Forelimb muscle (tissue), 1 donor: ENCODE measurements at regions not wholly inside any gene's neighbourhood (a gene's known extent, or its start where the extent isn't known, plus 50 kb on each side); places are given as distances from the start of the nearest gene placed in this dataset.
"Not testable (repeated sequence)": the region's sequence is repeated elsewhere in the genome, so short reads cannot be mapped to it uniquely, and the experiment has no call there.

Experiments used
- DNase-seq: peaks from one replicate; pipeline ENCODE4 v3.0.0-alpha.2; 2013; ENCODE audit warnings: low read depth

GRCh38 chr4:24368801-24369200, 215.6 kb downstream of the DHX15 start:
- DNase-seq: no peak

GRCh38 chr4:24364852-24365251, 219.5 kb downstream of the DHX15 start:
- no peak for DNase-seq

DNA sequence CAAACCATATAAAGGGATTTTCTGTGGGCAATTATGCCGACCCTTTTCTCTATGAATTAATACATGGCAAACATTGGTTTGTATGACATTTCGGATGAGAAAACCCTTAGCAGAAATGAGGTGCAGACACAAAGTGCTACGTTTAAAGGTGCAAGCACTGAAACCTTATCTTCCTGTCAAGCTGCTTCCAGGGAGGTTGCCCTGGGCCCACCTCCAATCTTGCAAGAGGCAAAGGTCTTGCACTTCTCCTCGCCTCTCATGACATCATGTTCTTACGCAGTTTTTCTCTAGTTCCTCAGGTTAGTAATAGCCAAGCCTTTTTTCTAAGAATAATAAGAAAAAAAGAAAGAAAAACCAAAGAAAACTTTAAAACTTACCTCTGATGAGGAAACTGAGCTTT, 220.1 kb downstream of the DHX15 start:
- no peak for DNase-seq

GRCh38 chr4:24363751-24364150, 220.6 kb downstream of the DHX15 start:
- no peak for DNase-seq

GRCh38 chr4:24352112-24352511, 232.2 kb downstream of the DHX15 start:
- DNase-seq: no peak

DNA sequence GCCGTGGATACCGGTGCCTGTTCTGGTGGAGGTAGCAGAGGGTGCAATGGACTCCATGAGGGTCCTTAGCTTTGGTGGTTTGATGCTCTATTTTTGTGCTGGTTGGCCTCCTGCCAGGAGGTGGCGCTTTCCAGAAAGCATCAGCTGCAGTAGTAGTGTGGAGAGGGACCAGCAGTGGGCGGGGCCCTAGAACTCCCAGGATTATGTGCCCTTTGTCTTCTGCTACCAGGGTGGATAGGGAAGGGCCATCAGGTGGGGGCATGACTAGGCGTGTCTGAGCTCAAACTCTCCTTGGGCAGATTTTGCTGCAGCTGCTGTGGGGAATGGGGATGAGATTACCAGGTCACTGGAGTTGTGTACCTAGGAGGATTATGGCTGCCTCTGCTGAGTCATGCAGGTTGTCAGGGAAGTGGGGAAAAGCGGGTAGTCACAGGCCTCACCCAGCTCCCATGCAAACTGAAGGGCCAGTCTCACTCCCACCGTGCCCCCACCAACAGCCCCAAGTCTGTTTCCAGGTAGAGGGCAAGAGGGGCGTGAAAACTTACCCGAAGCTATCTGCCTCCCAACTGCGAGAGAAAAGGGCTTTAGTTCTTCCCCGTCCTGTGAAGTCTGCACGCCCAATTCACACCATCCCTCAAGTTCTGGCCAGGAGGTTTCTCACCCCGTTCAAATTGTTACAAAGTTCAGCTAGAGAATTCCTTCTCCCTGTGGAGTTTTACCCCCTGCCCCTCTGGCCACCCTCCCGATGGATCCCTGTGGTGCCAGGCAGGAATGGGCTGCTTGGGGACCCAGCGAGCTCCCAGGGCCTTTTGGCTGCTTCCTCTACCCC, 235.0 kb downstream of the DHX15 start:
- not testable (repeated sequence) for DNase-seq

- DNase-seq: no peak
These were observed 245.1 kb downstream of the DHX15 start for GRCh38 chr4:24339260-24339659.

- no peak for DNase-seq
These were observed 246.7 kb downstream of the DHX15 start for GRCh38 chr4:24337451-24338190.

- DNase-seq: no peak
These were observed 248.7 kb downstream of the DHX15 start for GRCh38 chr4:24335616-24336015.

DNA sequence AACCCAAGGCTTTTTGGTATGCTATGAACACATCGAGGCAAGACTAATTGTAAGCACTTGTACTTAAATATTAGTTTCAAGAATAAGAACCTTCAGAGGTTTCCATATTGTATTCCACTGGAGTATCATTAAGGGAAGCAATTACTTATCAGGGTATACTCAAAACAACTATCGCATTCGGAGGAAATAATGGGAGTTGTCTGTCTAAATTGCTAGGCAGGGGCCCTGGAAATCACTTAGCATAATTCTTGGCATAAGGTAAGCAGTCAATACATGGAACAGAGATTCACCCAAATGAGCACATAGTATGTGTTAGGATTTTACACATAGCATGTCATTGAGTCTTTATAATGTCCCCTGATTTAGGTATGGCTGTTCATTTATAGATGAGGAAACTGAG, 249.4 kb downstream of the DHX15 start:
- DNase-seq: no peak

DNA sequence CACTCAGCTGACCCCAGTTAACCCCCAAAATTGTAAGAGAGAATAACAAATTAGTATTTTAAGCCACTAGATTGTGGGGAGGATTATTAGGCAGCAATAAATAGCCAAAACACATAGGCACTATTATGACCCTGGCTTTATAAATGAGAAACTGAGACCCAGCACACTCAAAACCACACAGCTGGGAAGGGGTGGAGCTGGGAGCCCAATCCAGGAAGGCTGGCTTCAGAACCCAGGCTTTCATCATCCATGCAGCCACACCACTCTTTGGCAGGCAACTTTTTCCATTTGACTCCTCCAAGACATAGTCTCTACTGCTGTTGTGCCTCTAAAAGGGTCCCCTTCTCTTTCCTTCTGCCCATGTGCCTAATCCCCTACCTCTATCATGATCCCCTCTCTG, 253.8 kb downstream of the DHX15 start:
- DNase-seq: no peak

DNA sequence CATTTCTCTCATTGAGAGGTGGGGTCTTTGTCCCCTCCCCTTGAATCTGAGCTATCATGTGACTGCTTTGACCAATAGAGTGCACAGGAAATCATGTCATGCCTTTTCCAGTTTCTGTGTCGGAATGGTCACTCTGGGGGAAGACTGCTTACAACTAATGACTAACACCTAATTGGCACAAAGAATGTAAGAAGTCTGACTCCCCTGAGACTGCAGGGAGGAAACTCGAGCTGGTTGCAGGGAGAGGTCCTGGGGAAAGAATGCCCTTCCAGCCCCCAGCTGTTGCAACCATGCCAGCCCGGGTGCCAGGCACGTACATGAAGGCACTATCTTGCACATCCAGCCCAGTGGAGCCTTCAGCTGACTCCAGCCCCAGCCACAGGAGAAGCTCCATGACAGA, 254.2 kb downstream of the DHX15 start:
- no peak for DNase-seq

DNA sequence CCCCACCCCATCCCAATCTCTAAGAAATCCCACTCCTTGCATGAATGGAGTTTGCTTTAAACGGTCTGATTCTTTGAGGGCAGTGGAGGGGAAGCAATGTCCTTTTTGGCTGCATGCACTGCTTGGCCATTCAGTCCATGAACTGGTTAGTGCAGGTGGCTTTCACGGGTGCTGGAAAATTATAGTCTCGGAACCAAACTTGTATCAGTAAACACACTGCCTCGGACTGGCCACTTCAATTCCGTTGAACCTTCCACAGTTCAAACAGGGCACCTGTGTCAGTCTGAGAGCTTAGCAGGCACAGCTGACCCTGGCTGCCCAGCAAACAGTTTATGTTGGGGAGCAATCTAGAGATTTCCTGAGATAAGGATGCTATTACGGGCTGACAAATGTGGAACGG, 255.6 kb downstream of the DHX15 start:
- no peak for DNase-seq

GRCh38 chr4:24328310-24328709, 256.0 kb downstream of the DHX15 start:
- DNase-seq: no peak

- DNase-seq: no peak
These were observed 261.4 kb downstream of the DHX15 start for GRCh38 chr4:24322995-24323394.

GRCh38 chr4:24322511-24322910, 261.8 kb downstream of the DHX15 start:
- no peak for DNase-seq

- DNase-seq: no peak
These were observed 262.7 kb downstream of the DHX15 start for GRCh38 chr4:24321616-24322015.

GRCh38 chr4:24321131-24321530, 263.2 kb downstream of the DHX15 start:
- no peak for DNase-seq

GRCh38 chr4:24319387-24319786, 265.0 kb downstream of the DHX15 start:
- DNase-seq: no peak

DNA sequence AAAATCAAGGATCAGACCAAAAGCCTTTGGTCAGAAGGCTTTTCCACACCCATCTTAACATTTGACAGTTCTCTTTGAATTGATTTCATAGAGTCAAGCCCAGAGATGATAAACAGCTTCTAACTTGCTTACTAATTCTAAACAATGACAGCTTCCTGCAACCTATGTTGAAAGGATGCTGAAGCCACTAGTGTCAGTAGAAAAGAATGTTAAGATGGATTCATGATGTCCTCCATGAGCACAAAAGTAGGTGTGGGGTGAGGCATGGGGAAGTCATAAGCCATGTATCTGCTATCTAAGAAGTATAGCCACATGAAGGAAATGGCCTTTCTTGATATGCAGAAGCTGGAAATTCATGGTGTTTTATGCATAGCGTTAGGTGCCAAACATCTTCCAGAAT, 269.3 kb downstream of the DHX15 start:
- DNase-seq: no peak

DNA sequence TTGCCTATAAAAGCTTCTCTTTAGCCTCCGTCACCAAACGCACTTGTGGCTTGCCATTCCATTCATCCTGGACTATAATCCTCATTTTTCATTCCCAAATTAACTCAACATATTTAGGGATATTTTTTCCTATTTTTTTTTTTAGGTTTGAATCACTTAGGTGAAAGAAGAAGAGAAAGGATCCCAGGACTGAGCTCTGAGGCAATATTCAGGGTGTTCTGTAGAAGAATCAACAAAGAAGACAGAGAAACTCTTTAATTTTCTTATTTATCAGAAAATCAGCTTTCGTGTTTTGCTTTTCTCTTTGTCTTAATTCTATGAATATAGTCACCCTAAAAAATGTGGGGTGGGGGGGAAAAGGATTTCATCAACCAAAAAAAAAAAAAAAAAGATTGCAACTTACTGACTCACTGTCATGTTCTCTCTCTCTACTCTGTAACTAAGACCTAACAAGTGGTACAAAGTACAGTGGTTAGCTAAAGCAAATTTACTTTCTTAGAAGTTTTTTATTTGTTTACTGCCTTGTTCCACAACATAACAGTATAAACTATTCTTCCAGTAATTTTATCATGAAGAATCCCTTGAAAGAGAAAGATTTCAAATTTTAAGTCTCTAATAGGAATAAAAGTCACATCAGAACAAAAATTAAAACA, 272.0 kb downstream of the DHX15 start:
- DNase-seq: no peak

- no peak for DNase-seq
These were observed 280.4 kb downstream of the DHX15 start for GRCh38 chr4:24303926-24304325.

- DNase-seq: no peak
These were observed 285.4 kb downstream of the DHX15 start for GRCh38 chr4:24298911-24299310.
